SK-N-SH (cell line): ENCODE measurements at regions not wholly inside any gene's neighbourhood (a gene's known extent, or its start where the extent isn't known, plus 50 kb on each side); places are given as distances from the start of the nearest gene placed in this dataset.

ENCODE experiments used
- CTCF ChIA-PET: fragments of 300-600, 350-600 bp; formaldehyde crosslinking; extraction: SDS; loops from one replicate; lab custom pipeline; 2021; lab: Yijun Ruan, JAX
- POLR2A ChIA-PET: fragments of 350-600 bp; sonication (Branson Sonifier 250); formaldehyde crosslinking; extraction: SDS; loops from one replicate; lab custom pipeline; 2020; ENCODE audit warnings: antibody characterized with exemption, inconsistent platforms; lab: Yijun Ruan, JAX
- DNase-seq: peaks from one replicate; pipeline ENCODE4 v3.0.0; 2012
- H2AFZ ChIP-seq: fragments of 200-600 bp; sonication (generic); 2 replicates; pipeline ENCODE4 v1.8.1; 2016; ENCODE audit warnings: antibody characterized with exemption, mild to moderate bottlenecking, low read depth
- H3F3A ChIP-seq: fragments of 200-600 bp; sonication (generic); replicated peaks from 2 replicates; pipeline ENCODE3; 2016; ENCODE audit warnings: antibody characterized with exemption, mild to moderate bottlenecking; ENCODE audit not compliant: insufficient read depth
- H3K27ac ChIP-seq, 2 experiments: fragments of 200-500 bp in 1 of 2; fragments of 200-600 bp in 1 of 2; sonication (Bioruptor generic) in 1 of 2; sonication (generic), shearing (Covaris generic) in 1 of 2; 2 replicates each; pipeline versions ENCODE4 v1.5.1 to v1.6.1; 2014 to 2016; ENCODE audit warnings: low read depth in 2 of 2, inconsistent platforms in 1 of 2, low read length in 1 of 2, mild to moderate bottlenecking in 1 of 2, mixed read lengths in 1 of 2
- H3K27me3 ChIP-seq: fragments of 200-600 bp; sonication (generic), shearing (Covaris generic); 2 replicates; pipeline ENCODE4 v1.6.1; 2016; ENCODE audit warnings: mixed run types; ENCODE audit not compliant: insufficient read depth
- H3K36me3 ChIP-seq, 2 experiments: fragments of 200-500 bp in 1 of 2; fragments of 200-600 bp in 1 of 2; sonication (Bioruptor generic) in 1 of 2; sonication (generic) in 1 of 2; replicated peaks in 1 of 2; 2 replicates each; pipeline versions ENCODE3 to v1.5.1; 2014 to 2016; ENCODE audit warnings: low read length in 1 of 2, mild to moderate bottlenecking in 1 of 2; ENCODE audit not compliant: insufficient read depth in 2 of 2, control insufficient read depth in 1 of 2
- H3K4me1 ChIP-seq, 2 experiments: fragments of 200-500 bp in 1 of 2; fragments of 200-600 bp in 1 of 2; sonication (Bioruptor generic) in 1 of 2; sonication (generic), shearing (Covaris generic) in 1 of 2; 2 replicates each; pipeline versions ENCODE4 v1.5.1 to v1.6.1; 2014 to 2016; ENCODE audit warnings: low read depth in 1 of 2, low read length in 1 of 2, mixed run types in 1 of 2; ENCODE audit not compliant: insufficient read depth in 2 of 2, control insufficient read depth in 1 of 2
- H3K4me2 ChIP-seq: fragments of 200-600 bp; sonication (generic), shearing (Covaris generic); 2 replicates; pipeline ENCODE4 v1.6.1; 2017; ENCODE audit warnings: mixed run types
- H3K4me3 ChIP-seq, 2 experiments: fragments of 200-500 bp in 1 of 2; fragments of 200-600 bp in 1 of 2; sonication (Bioruptor generic) in 1 of 2; sonication (generic), shearing (Covaris generic) in 1 of 2; 2 replicates each; pipeline versions ENCODE4 v1.5.1 to v1.8.1; 2014 to 2016; ENCODE audit warnings: low read depth in 2 of 2, inconsistent platforms in 1 of 2, low read length in 1 of 2, mild to moderate bottlenecking in 1 of 2, mixed read lengths in 1 of 2, moderate library complexity in 1 of 2
- H3K79me2 ChIP-seq: fragments of 200-600 bp; sonication (generic); 2 replicates; pipeline ENCODE4 v1.8.1; 2017; ENCODE audit warnings: mild to moderate bottlenecking; ENCODE audit not compliant: insufficient read depth
- H3K9ac ChIP-seq: fragments of 200-600 bp; sonication (generic); 2 replicates; pipeline ENCODE4 v1.6.1; 2017; ENCODE audit warnings: mixed run types
- H3K9me2 ChIP-seq: fragments of 200-600 bp; sonication (generic); 2 replicates; pipeline ENCODE4 v1.6.1; 2017; ENCODE audit warnings: mixed run types
- H3K9me3 ChIP-seq: fragments of 200-600 bp; sonication (generic); 2 replicates; pipeline ENCODE4 v1.6.1; 2017; ENCODE audit warnings: mixed run types, mild to moderate bottlenecking, moderate library complexity
- H4K20me1 ChIP-seq: fragments of 200-600 bp; sonication (generic); 2 replicates; pipeline ENCODE4 v1.6.1; 2017; ENCODE audit warnings: mild to moderate bottlenecking, mixed run types; ENCODE audit not compliant: insufficient read depth
- CHD2 ChIP-seq: fragments of 150-350 bp; IDR thresholded peaks from 2 replicates; pipeline ENCODE4 v1.6.1; 2018; ENCODE audit warnings: low read length; ENCODE audit not compliant: partially characterized antibody
- EP300 ChIP-seq, 2 experiments: IDR thresholded peaks; 2 replicates each; pipeline versions ENCODE4 v1.4.0 to v1.6.1; 2012; ENCODE audit warnings: borderline replicate concordance in 1 of 2, low read depth in 1 of 2, low read length in 1 of 2
- EZH2phosphoT487 ChIP-seq: fragments of 200-600 bp; sonication (generic); IDR thresholded peaks from 2 replicates; pipeline ENCODE4 v1.6.1; 2017; ENCODE audit warnings: low read depth, mixed run types, mild to moderate bottlenecking, antibody characterized with exemption, moderate library complexity, borderline replicate concordance
- FOSL2 ChIP-seq: IDR thresholded peaks from 2 replicates; pipeline ENCODE4 v1.4.0; 2012; ENCODE audit warnings: low read depth, mild to moderate bottlenecking, moderate library complexity, borderline replicate concordance
- FOXJ3 ChIP-seq: sonication (generic); formaldehyde crosslinking; IDR thresholded peaks from 2 replicates; pipeline ENCODE4 v1.5.1; 2020; ENCODE audit warnings: mild to moderate bottlenecking, missing genetic modification reagents
- FOXM1 ChIP-seq: IDR thresholded peaks from 2 replicates; pipeline ENCODE4 v1.4.0; 2012; ENCODE audit warnings: low read depth, mild to moderate bottlenecking
- MEF2A ChIP-seq: IDR thresholded peaks from 2 replicates; pipeline ENCODE4 v1.4.0; 2012; ENCODE audit warnings: low read depth, borderline replicate concordance
- NFIC ChIP-seq: IDR thresholded peaks from 2 replicates; pipeline ENCODE4 v1.4.0; 2012; ENCODE audit warnings: borderline replicate concordance
- NRF1 ChIP-seq: IDR thresholded peaks from 2 replicates; pipeline ENCODE4 v1.6.1; 2012; ENCODE audit warnings: low read depth, mild to moderate bottlenecking, low read length
- POLR2AphosphoS5 ChIP-seq: IDR thresholded peaks from 2 replicates; pipeline ENCODE4 v1.6.1; 2012; ENCODE audit warnings: low read depth, low read length
- RAD21 ChIP-seq: IDR thresholded peaks from 2 replicates; pipeline ENCODE4 v1.6.1; 2012; ENCODE audit warnings: mild to moderate bottlenecking, low read length
- RCOR1 ChIP-seq: fragments of 150-350 bp; IDR thresholded peaks from 2 replicates; pipeline ENCODE4 v1.6.1; 2017; ENCODE audit warnings: antibody characterized with exemption, low read length
- RFX5 ChIP-seq: IDR thresholded peaks from 2 replicates; pipeline ENCODE4 v1.6.1; 2012; ENCODE audit warnings: mild to moderate bottlenecking, improper control_type of control experiment, low read length
- TEAD4 ChIP-seq: IDR thresholded peaks from 2 replicates; pipeline ENCODE4 v1.4.0; 2012; ENCODE audit warnings: mild to moderate bottlenecking, borderline replicate concordance; ENCODE audit not compliant: insufficient read depth
- YY1 ChIP-seq: IDR thresholded peaks from 2 replicates; pipeline ENCODE4 v1.4.0; 2012; ENCODE audit warnings: low read depth, mild to moderate bottlenecking
- WGBS: methylation state at CpG from one replicate; pipeline ENCODE4 v1.1.6; 2017; ENCODE audit warnings: low lambda C conversion rate; 5-methylcytosine and 5-hydroxymethylcytosine counted together
- TF ChIP-seq, protein P1 (sequence below): IDR thresholded peaks from 2 replicates; pipeline ENCODE4 v1.6.1; 2012; ENCODE audit warnings: mild to moderate bottlenecking, low read depth, low read length, moderate library complexity
- TF ChIP-seq, protein P2 (sequence below): fragments of 200-600 bp; sonication (generic); IDR thresholded peaks from 2 replicates; pipeline ENCODE4 v1.6.1; 2017; ENCODE audit warnings: antibody characterized with exemption, mild to moderate bottlenecking, moderate library complexity

DNA sequence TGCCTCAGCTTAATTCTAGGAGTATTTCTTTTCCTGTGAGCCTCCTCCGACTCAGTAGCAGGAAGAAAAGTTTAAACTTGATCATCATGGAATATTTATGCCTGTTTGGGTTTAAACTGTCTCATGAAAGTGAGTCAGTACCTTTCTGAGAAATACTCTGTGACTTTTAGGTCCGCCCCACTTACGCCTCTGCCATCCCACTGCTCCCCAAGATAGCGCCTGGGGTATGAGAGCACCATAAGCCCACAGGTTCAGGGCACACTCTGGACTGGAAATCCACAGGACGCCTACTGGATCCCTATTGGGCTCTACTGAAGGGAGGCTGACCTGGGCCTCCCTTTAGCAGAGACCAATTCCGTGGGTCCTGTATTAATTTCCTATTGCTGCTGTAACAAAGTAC lies 175.8 kb upstream of the CDH20 start:
- Histone ChIP-seq H3F3A (no peaks in the 10 kb centered on the region), H2AFZ (no peak overlapping the region), H4K20me1 (no peaks in the 10 kb centered on the region), H3K27ac (no peak overlapping the region)
- WGBS, result 33% methylated on average over 3 of the region's 6 CpGs
- no peak for DNase-seq
- no peak for TF ChIP-seq FOXJ3 (CRISPR knock-in tag)
- no peak for TF ChIP-seq NFIC
- TF ChIP-seq, all 33 proteins: peak for 0
- ChIA-PET CTCF (no interaction called here), POLR2A (no interaction called here)
- H3K79me2 ChIP-seq, result no peaks in the 10 kb centered on the region
- no peaks in the 10 kb centered on the region for H3K9me3 ChIP-seq
- no peak overlapping the region for H3K4me2 ChIP-seq
- no peaks in the 10 kb centered on the region for H3K27me3 ChIP-seq
- no peak overlapping the region for H3K9ac ChIP-seq
- no peaks in the 10 kb centered on the region for H3K36me3 ChIP-seq
- no peaks in the 10 kb centered on the region for H3K9me2 ChIP-seq
- H3K4me3 ChIP-seq, result no peak overlapping the region
- no peaks in the 10 kb centered on the region for H3K4me1 ChIP-seq

DNA sequence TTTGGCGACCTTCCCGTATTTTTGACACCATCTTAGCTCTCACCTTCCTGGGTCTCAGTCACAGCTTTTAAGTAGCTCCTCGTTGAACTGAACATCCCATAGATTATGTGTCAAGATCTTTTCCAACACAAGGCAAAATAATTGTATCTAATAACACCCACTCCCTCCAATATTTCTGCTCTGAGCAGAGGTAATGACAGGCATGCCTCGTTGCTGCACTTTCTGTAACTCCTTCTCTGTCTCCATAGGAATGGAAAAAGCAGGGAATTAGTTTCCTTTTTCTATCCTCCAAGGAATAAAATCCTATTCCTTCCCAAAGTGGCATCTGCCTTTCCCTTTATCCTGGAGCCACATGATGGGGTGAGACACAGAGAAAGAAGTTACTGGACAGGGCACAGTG lies 174.0 kb upstream of the CDH20 start:
- no peak overlapping the region for H3K9ac ChIP-seq
- no peaks in the 10 kb centered on the region for H3K36me3 ChIP-seq
- no peak for DNase-seq
- H3F3A ChIP-seq, result no peaks in the 10 kb centered on the region
- no peak for TF ChIP-seq RFX5
- no peak for TF ChIP-seq NFIC
- TF ChIP-seq MEF2A, result no peak
- TF ChIP-seq NRF1, result no peak
- TF ChIP-seq RAD21, result no peak
- TF ChIP-seq TEAD4, result no peak
- TF ChIP-seq EP300 (IDR thresholded peaks at IDR 0.05; ENCODE audit: borderline replicate concordance in 1 of 2, low read depth in 1 of 2, low read length in 1 of 2), result no peak
- no peak for TF ChIP-seq FOSL2
- TF ChIP-seq POLR2AphosphoS5, result no peak
- no peak for TF ChIP-seq RCOR1
- TF ChIP-seq FOXM1, result no peak
- TF ChIP-seq EZH2phosphoT487, result no peak
- TF ChIP-seq CHD2, result no peak
- no peak for TF ChIP-seq YY1
- TF ChIP-seq, protein P1, sequence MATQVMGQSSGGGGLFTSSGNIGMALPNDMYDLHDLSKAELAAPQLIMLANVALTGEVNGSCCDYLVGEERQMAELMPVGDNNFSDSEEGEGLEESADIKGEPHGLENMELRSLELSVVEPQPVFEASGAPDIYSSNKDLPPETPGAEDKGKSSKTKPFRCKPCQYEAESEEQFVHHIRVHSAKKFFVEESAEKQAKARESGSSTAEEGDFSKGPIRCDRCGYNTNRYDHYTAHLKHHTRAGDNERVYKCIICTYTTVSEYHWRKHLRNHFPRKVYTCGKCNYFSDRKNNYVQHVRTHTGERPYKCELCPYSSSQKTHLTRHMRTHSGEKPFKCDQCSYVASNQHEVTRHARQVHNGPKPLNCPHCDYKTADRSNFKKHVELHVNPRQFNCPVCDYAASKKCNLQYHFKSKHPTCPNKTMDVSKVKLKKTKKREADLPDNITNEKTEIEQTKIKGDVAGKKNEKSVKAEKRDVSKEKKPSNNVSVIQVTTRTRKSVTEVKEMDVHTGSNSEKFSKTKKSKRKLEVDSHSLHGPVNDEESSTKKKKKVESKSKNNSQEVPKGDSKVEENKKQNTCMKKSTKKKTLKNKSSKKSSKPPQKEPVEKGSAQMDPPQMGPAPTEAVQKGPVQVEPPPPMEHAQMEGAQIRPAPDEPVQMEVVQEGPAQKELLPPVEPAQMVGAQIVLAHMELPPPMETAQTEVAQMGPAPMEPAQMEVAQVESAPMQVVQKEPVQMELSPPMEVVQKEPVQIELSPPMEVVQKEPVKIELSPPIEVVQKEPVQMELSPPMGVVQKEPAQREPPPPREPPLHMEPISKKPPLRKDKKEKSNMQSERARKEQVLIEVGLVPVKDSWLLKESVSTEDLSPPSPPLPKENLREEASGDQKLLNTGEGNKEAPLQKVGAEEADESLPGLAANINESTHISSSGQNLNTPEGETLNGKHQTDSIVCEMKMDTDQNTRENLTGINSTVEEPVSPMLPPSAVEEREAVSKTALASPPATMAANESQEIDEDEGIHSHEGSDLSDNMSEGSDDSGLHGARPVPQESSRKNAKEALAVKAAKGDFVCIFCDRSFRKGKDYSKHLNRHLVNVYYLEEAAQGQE, result no peak
- TF ChIP-seq, protein P2, sequence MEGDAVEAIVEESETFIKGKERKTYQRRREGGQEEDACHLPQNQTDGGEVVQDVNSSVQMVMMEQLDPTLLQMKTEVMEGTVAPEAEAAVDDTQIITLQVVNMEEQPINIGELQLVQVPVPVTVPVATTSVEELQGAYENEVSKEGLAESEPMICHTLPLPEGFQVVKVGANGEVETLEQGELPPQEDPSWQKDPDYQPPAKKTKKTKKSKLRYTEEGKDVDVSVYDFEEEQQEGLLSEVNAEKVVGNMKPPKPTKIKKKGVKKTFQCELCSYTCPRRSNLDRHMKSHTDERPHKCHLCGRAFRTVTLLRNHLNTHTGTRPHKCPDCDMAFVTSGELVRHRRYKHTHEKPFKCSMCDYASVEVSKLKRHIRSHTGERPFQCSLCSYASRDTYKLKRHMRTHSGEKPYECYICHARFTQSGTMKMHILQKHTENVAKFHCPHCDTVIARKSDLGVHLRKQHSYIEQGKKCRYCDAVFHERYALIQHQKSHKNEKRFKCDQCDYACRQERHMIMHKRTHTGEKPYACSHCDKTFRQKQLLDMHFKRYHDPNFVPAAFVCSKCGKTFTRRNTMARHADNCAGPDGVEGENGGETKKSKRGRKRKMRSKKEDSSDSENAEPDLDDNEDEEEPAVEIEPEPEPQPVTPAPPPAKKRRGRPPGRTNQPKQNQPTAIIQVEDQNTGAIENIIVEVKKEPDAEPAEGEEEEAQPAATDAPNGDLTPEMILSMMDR, result no peak
- no peaks in the 10 kb centered on the region for H4K20me1 ChIP-seq
- POLR2A ChIA-PET, result no interaction called here
- H3K9me3 ChIP-seq, result no peaks in the 10 kb centered on the region
- WGBS, result 35% methylated on average over 4 of the region's 4 CpGs
- no peak overlapping the region for H2AFZ ChIP-seq
- no peaks in the 10 kb centered on the region for H3K9me2 ChIP-seq
- no peak overlapping the region for H3K27ac ChIP-seq
- no peak overlapping the region for H3K4me2 ChIP-seq
- no peaks in the 10 kb centered on the region for H3K27me3 ChIP-seq
- CTCF ChIA-PET, result no interaction called here
- no peaks in the 10 kb centered on the region for H3K79me2 ChIP-seq
- H3K4me3 ChIP-seq, result no peak overlapping the region
- no peaks in the 10 kb centered on the region for H3K4me1 ChIP-seq
